PC-3 (cell line): ENCODE measurements at regions not wholly inside any gene's neighbourhood (a gene's known extent, or its start where the extent isn't known, plus 50 kb on each side); places are given as distances from the start of the nearest gene placed in this dataset.

Source experiments
- ATAC-seq: fragments of 200-7000 bp; cut with Tn5 transposase; 2 replicates; pipeline ENCODE4 v1.9.1; 2020; ENCODE audit warnings: mild to moderate bottlenecking, moderate library complexity
- BruUV-seq: library from RNA; stranded (reverse); fragments of 400-500 nt; replicated peaks from 2 replicates; lab custom pipeline; 2021; lab: Mats Ljungman, UMichigan
- CTCF ChIA-PET: fragments of 300-600 bp; sonication (Branson Sonifier 250); formaldehyde crosslinking; loops from one replicate; lab custom pipeline; 2022; ENCODE audit warnings: antibody characterized with exemption; lab: Charles Lee
- POLR2A ChIA-PET: fragments of 300-600 bp; sonication (Branson Sonifier 250); formaldehyde crosslinking; loops from one replicate; lab custom pipeline; 2022; ENCODE audit warnings: antibody characterized with exemption; ENCODE audit not compliant: unreplicated experiment; lab: Charles Lee
- DNase-seq: peaks from one replicate; pipeline ENCODE4 v3.0.0-alpha.2; 2015
- H2AFZ ChIP-seq: fragments of 300-600 bp; sonication (generic); 2 replicates; pipeline ENCODE4 v1.6.0; 2016; ENCODE audit warnings: antibody characterized with exemption, low read length
- H3F3A ChIP-seq: fragments of 300-600 bp; sonication (generic); one replicate; pipeline ENCODE4 v1.6.0; 2017; ENCODE audit warnings: antibody characterized with exemption, low read length, control low read depth, mild to moderate bottlenecking; ENCODE audit not compliant: unreplicated experiment
- H3K27ac ChIP-seq: fragments of 300-600 bp; sonication (generic); 2 replicates; pipeline ENCODE4 v1.5.1; 2016; ENCODE audit warnings: mild to moderate bottlenecking, low read length
- H3K27me3 ChIP-seq: fragments of 300-600 bp; sonication (generic); 2 replicates; pipeline ENCODE4 v1.6.1; 2016; ENCODE audit warnings: low read length, mixed read lengths
- H3K36me3 ChIP-seq: fragments of 300-600 bp; sonication (generic); 2 replicates; pipeline ENCODE4 v1.6.1; 2016; ENCODE audit warnings: low read depth, mixed run types, low read length, mixed read lengths
- H3K4me1 ChIP-seq: fragments of 300-600 bp; sonication (generic); 2 replicates; pipeline ENCODE4 v1.5.1; 2016; ENCODE audit warnings: low read length; ENCODE audit not compliant: insufficient read depth
- H3K4me2 ChIP-seq: fragments of 300-600 bp; sonication (generic); 2 replicates; pipeline ENCODE4 v1.6.0; 2016; ENCODE audit warnings: low read length
- H3K4me3 ChIP-seq: fragments of 300-600 bp; sonication (generic); 2 replicates; pipeline ENCODE4 v1.5.1; 2016; ENCODE audit warnings: mild to moderate bottlenecking, low read length, mixed read lengths
- H3K79me2 ChIP-seq: fragments of 300-600 bp; sonication (generic); 2 replicates; pipeline ENCODE4 v1.6.1; 2017; ENCODE audit warnings: low read length, mixed read lengths
- H3K9ac ChIP-seq: fragments of 300-600 bp; sonication (generic); 2 replicates; pipeline ENCODE4 v1.6.0; 2016; ENCODE audit warnings: mild to moderate bottlenecking, low read length
- H3K9me2 ChIP-seq: fragments of 300-600 bp; sonication (generic); replicated peaks from 2 replicates; pipeline ENCODE4 v1.6.1; 2016; ENCODE audit warnings: mixed run types, low read length, mixed read lengths
- H3K9me3 ChIP-seq: fragments of 300-600 bp; sonication (generic); 2 replicates; pipeline ENCODE4 v1.6.1; 2016; ENCODE audit warnings: low read length, mixed read lengths
- H4K20me1 ChIP-seq: fragments of 300-600 bp; sonication (generic); 2 replicates; pipeline ENCODE4 v1.6.1; 2016; ENCODE audit warnings: low read length, mixed read lengths
- CTCF ChIP-seq: fragments of 300-600 bp; sonication (generic); conservative IDR thresholded peaks from 2 replicates; pipeline ENCODE4 v1.5.1; 2017; ENCODE audit warnings: antibody characterized with exemption, low read depth, mild to moderate bottlenecking, low read length
- EZH2 ChIP-seq: fragments of 300-600 bp; sonication (generic); IDR thresholded peaks from one replicate; pipeline ENCODE4 v1.6.1; 2017; ENCODE audit warnings: antibody characterized with exemption, mild to moderate bottlenecking, low read length; ENCODE audit not compliant: unreplicated experiment
- EZH2phosphoT487 ChIP-seq: fragments of 300-600 bp; sonication (generic); IDR thresholded peaks from 2 replicates; pipeline ENCODE4 v1.6.1; 2018; ENCODE audit warnings: mild to moderate bottlenecking, antibody characterized with exemption, low read length, borderline replicate concordance
- intact Hi-C: fragments of 100-400 bp; cut with micrococcal nuclease; formaldehyde crosslinking; loops from 2 replicates; pipeline ENCODE4 v1.9.0; 2023

GRCh38 chr18:73313476-73313875 is 445.7 kb upstream of the NETO1 start:
- no peak for TF ChIP-seq EZH2
- TF ChIP-seq EZH2phosphoT487 = no peak
- no peak for TF ChIP-seq CTCF
- Histone ChIP-seq H3K9me2 (no peaks in the 10 kb centered on the region; the same call in 1 of the 2 replicates), H3K27ac (no peak overlapping the region), H3K9me3 (no peaks in the 10 kb centered on the region), H3K79me2 (no peaks in the 10 kb centered on the region), H4K20me1 (no peaks in the 10 kb centered on the region), H3K36me3 (no peaks in the 10 kb centered on the region), H3K4me1 (peaks cover 22% of the 10 kb centered on the region), H3K27me3 (no peaks in the 10 kb centered on the region), H3F3A (no peaks in the 10 kb centered on the region), H3K9ac (no peak overlapping the region), H3K4me2 (no peak overlapping the region), H3K4me3 (no peak overlapping the region), H2AFZ (no peak overlapping the region)
- ATAC-seq = no peak
- intact Hi-C loops = no loop called here
- no TSS peak for BruUV-seq
- DNase-seq = no peak
- ChIA-PET CTCF (no interaction called here), POLR2A (no interaction called here)

GRCh38 chr18:73296686-73297085 is 428.9 kb upstream of the NETO1 start:
- H3K27me3 ChIP-seq = no peaks in the 10 kb centered on the region
- no peak overlapping the region for H3K4me3 ChIP-seq
- H3K36me3 ChIP-seq = no peaks in the 10 kb centered on the region
- H2AFZ ChIP-seq = no peak overlapping the region
- TF ChIP-seq EZH2 = no peak
- no peak for TF ChIP-seq CTCF
- no peak for TF ChIP-seq EZH2phosphoT487
- CTCF ChIA-PET = no interaction called here
- DNase-seq (peak; percentile 90), ATAC-seq (peak; percentile 91)
- H3K9me3 ChIP-seq = no peaks in the 10 kb centered on the region
- POLR2A ChIA-PET = no interaction called here
- no peaks in the 10 kb centered on the region for H3K9me2 ChIP-seq
- peaks cover 18% of the 10 kb centered on the region for H3K4me1 ChIP-seq
- BruUV-seq = no TSS peak
- H3F3A ChIP-seq = no peaks in the 10 kb centered on the region
- peak overlapping the region; percentile 46 for H3K4me2 ChIP-seq
- no peaks in the 10 kb centered on the region for H3K79me2 ChIP-seq
- no peak overlapping the region for H3K9ac ChIP-seq
- H4K20me1 ChIP-seq = no peaks in the 10 kb centered on the region
- H3K27ac ChIP-seq = peak overlapping the region; percentile 49
- intact Hi-C loops = loop anchor here (2.0 kb wide), 1 partner anchor 14 kb away; no protein-coding TSS in a partner anchor

GRCh38 chr18:73292156-73292555 is 424.4 kb upstream of the NETO1 start:
- Histone ChIP-seq H3K9me3 (no peaks in the 10 kb centered on the region), H3K36me3 (no peaks in the 10 kb centered on the region), H3F3A (no peaks in the 10 kb centered on the region), H3K27ac (no peak overlapping the region), H3K27me3 (no peaks in the 10 kb centered on the region), H4K20me1 (no peaks in the 10 kb centered on the region), H3K9ac (no peak overlapping the region), H3K9me2 (no peaks in the 10 kb centered on the region), H3K4me1 (peaks cover 31% of the 10 kb centered on the region), H3K4me3 (no peak overlapping the region), H3K4me2 (no peak overlapping the region), H3K79me2 (no peaks in the 10 kb centered on the region), H2AFZ (no peak overlapping the region)
- TF ChIP-seq EZH2phosphoT487 (no peak), EZH2 (no peak), CTCF (no peak)
- ChIA-PET CTCF (no interaction called here), POLR2A (no interaction called here)
- no TSS peak for BruUV-seq
- DNase-seq (no peak), ATAC-seq (no peak)
- intact Hi-C loops = no loop called here
